ENCODE measurements at regions not wholly inside any gene's neighbourhood (a gene's known extent, or its start where the extent isn't known, plus 50 kb on each side); places are given as distances from the start of the nearest gene placed in this dataset.

GRCh38 chr11:71191201-71191600, 61.2 kb downstream of the SHANK2 start:
- ATAC-seq (no peak), DNase-seq (no peak)
- Histone ChIP-seq H3K27me3 (ENCODE audit: control insufficient read depth, insufficient read depth) (no peaks in the 10 kb centered on the region), H3K4me1 (ENCODE audit: control insufficient read depth, insufficient read depth, low read length) (no peaks in the 10 kb centered on the region), H3K9me3 (ENCODE audit: control insufficient read depth, low read length) (no peaks in the 10 kb centered on the region), H3K27ac (ENCODE audit: low read length) (no peak overlapping the region), H3K4me3 (ENCODE audit: low read length) (no peak overlapping the region)
- WGBS, result 66% methylated on average over 8 of the region's 8 CpGs
- intact Hi-C loops (cut with DNase I), result no loop called here

GRCh38 chr11:71190551-71190950, 61.8 kb downstream of the SHANK2 start:
- no peaks in the 10 kb centered on the region for H3K27me3 ChIP-seq (ENCODE audit: control insufficient read depth, insufficient read depth)
- intact Hi-C loops (cut with DNase I), result no loop called here
- no peak for ATAC-seq

GRCh38 chr11:71189768-71190315, 62.5 kb downstream of the SHANK2 start:
- H3K4me1 ChIP-seq (ENCODE audit: control insufficient read depth, insufficient read depth, low read length), result no peaks in the 10 kb centered on the region
- no peaks in the 10 kb centered on the region for H3K27me3 ChIP-seq (ENCODE audit: control insufficient read depth, insufficient read depth)
- no peak overlapping the region for H3K4me3 ChIP-seq (ENCODE audit: low read length)
- H3K27ac ChIP-seq (ENCODE audit: low read length), result no peak overlapping the region
- WGBS, result 79% methylated on average over 14 of the region's 14 CpGs
- ATAC-seq (no peak), DNase-seq (no peak)
- intact Hi-C loops (cut with DNase I), result no loop called here
- H3K9me3 ChIP-seq (ENCODE audit: control insufficient read depth, low read length), result no peaks in the 10 kb centered on the region

More at GRCh38 chr11:71190551-71190950, 61.8 kb downstream of the SHANK2 start:
- DNase-seq, result no peak
- H3K27ac ChIP-seq (ENCODE audit: low read length), result no peak overlapping the region
- H3K9me3 ChIP-seq (ENCODE audit: control insufficient read depth, low read length), result no peaks in the 10 kb centered on the region
- 85% methylated on average over 14 of the region's 14 CpGs for WGBS
- no peak overlapping the region for H3K4me3 ChIP-seq (ENCODE audit: low read length)
- H3K4me1 ChIP-seq (ENCODE audit: control insufficient read depth, insufficient read depth, low read length), result no peaks in the 10 kb centered on the region

DNA sequence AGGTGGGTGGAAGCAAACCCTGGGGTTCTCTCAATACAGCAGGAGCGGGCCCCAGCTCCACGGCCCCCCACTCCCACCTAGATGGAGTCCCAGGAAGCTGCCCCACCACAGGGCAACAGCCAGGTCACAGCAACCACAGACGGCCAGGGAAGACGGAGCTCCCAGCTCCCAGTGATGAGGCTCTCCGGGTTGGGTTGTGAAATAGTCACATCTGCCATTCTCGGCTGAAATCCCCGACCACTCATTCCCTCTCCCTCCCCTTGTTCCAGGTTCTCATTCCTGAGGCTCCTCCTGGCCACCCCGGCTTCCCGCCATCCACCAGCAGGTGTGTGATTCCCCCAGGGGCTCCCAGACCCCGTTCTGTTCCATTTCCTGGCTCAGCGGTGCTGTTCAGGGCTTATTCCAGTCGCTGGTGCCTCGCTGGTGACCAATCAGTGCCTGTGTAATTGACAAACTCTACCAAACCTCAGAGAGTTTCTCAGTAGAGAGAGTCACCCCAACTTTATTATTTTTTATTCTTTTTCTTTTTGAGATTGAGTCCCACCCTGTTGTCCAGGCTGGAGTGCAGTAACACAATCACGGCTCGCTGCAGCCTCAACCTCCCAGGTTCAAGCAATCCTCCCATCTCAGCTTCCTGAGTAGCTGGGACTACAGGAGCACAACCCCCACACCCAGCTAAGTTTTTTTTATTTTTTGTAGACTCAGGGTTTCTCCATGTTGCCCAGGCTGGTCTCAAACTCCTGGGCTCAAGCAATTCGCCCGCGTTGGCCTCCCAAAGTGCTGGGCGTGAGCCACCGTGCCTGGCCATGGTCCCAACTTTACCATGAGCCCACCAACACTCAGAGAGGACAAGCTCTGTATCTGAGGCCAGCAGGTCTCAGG, 63.2 kb downstream of the SHANK2 start:
- no peak for ATAC-seq
- no peak overlapping the region for H3K4me3 ChIP-seq (ENCODE audit: low read length)
- no peaks in the 10 kb centered on the region for H3K4me1 ChIP-seq (ENCODE audit: control insufficient read depth, insufficient read depth, low read length)
- H3K9me3 ChIP-seq (ENCODE audit: control insufficient read depth, low read length), result no peaks in the 10 kb centered on the region
- no peak overlapping the region for H3K27ac ChIP-seq (ENCODE audit: low read length)
- no peaks in the 10 kb centered on the region for H3K27me3 ChIP-seq (ENCODE audit: control insufficient read depth, insufficient read depth)
- DNase-seq, result no peak
- intact Hi-C loops (cut with DNase I), result no loop called here
- 85% methylated on average over 20 of the region's 20 CpGs for WGBS

- Histone ChIP-seq H3K27ac (ENCODE audit: low read length) (no peak overlapping the region), H3K9me3 (ENCODE audit: control insufficient read depth, low read length) (no peaks in the 10 kb centered on the region), H3K4me1 (ENCODE audit: control insufficient read depth, insufficient read depth, low read length) (no peaks in the 10 kb centered on the region), H3K27me3 (ENCODE audit: control insufficient read depth, insufficient read depth) (no peaks in the 10 kb centered on the region), H3K4me3 (ENCODE audit: low read length) (no peak overlapping the region)
- DNase-seq (no peak), ATAC-seq (no peak)
- intact Hi-C loops (cut with DNase I), result no loop called here
- WGBS, result 88% methylated on average over 8 of the region's 8 CpGs
Observed at GRCh38 chr11:71188073-71188472, 64.3 kb downstream of the SHANK2 start.

DNA sequence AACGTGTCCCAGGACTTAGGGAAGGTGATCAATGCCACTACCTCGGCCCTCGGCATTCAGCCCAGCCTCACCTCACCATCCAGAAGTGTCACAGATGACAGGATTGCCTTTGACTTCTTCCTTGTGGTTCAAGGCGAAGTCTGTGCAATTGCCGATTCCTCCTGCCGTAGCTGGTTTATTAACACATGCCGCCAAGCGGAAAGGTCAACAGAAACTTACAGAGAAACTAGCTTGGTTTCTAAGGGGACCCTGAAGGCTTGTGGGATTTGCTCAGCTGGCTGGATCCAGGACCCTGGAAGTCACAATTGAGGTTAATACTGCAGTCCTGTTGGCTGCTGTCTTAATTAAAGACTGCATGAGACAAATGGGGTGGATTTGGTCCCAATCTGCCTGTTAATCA, 65.6 kb downstream of the SHANK2 start:
- no peaks in the 10 kb centered on the region for H3K27me3 ChIP-seq (ENCODE audit: control insufficient read depth, insufficient read depth)
- no peak for DNase-seq
- ATAC-seq, result no peak

DNA sequence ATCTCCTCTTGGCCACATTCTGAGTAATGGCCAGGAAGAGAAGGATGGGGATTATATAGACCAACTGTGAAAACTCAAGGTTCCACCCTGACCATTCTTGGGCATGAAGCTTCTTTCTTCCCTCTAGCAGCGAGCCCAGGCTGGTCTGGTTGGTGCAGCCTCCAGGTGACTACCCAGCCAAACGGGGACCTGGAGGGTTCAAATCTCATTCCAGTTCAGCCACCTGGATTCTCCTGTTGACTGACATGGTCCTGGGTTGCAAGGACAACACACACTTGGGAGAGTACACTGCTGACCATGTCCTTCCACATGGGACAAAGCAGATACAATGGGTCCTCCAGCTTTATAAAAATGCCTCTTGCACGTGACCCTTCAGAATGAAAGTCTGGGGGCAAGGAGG, 67.0 kb downstream of the SHANK2 start:
- Histone ChIP-seq H3K27ac (ENCODE audit: low read length) (no peak overlapping the region), H3K4me1 (ENCODE audit: control insufficient read depth, insufficient read depth, low read length) (no peaks in the 10 kb centered on the region), H3K9me3 (ENCODE audit: control insufficient read depth, low read length) (no peaks in the 10 kb centered on the region), H3K4me3 (ENCODE audit: low read length) (no peak overlapping the region), H3K27me3 (ENCODE audit: control insufficient read depth, insufficient read depth) (no peaks in the 10 kb centered on the region)
- WGBS, result 83% methylated on average over 3 of the region's 3 CpGs
- ATAC-seq (no peak), DNase-seq (no peak)
- intact Hi-C loops (cut with DNase I), result no loop called here

More for the DNA sequence above, 65.6 kb downstream of the SHANK2 start:
- no peaks in the 10 kb centered on the region for H3K9me3 ChIP-seq (ENCODE audit: control insufficient read depth, low read length)
- no peaks in the 10 kb centered on the region for H3K4me1 ChIP-seq (ENCODE audit: control insufficient read depth, insufficient read depth, low read length)
- no peak overlapping the region for H3K27ac ChIP-seq (ENCODE audit: low read length)
- no peak overlapping the region for H3K4me3 ChIP-seq (ENCODE audit: low read length)
- intact Hi-C loops (cut with DNase I), result no loop called here
- 87% methylated on average over 8 of the region's 8 CpGs for WGBS

GRCh38 chr11:71184421-71185210, 67.8 kb downstream of the SHANK2 start:
- H3K27me3 ChIP-seq (ENCODE audit: control insufficient read depth, insufficient read depth), result no peaks in the 10 kb centered on the region
- H3K9me3 ChIP-seq (ENCODE audit: control insufficient read depth, low read length), result no peaks in the 10 kb centered on the region
- H3K4me3 ChIP-seq (ENCODE audit: low read length), result no peak overlapping the region
- 88% methylated on average over 12 of the region's 12 CpGs for WGBS
- ATAC-seq, result no peak
- no peak overlapping the region for H3K27ac ChIP-seq (ENCODE audit: low read length)
- no peaks in the 10 kb centered on the region for H3K4me1 ChIP-seq (ENCODE audit: control insufficient read depth, insufficient read depth, low read length)
- no peak for DNase-seq
- intact Hi-C loops (cut with DNase I), result no loop called here

DNA sequence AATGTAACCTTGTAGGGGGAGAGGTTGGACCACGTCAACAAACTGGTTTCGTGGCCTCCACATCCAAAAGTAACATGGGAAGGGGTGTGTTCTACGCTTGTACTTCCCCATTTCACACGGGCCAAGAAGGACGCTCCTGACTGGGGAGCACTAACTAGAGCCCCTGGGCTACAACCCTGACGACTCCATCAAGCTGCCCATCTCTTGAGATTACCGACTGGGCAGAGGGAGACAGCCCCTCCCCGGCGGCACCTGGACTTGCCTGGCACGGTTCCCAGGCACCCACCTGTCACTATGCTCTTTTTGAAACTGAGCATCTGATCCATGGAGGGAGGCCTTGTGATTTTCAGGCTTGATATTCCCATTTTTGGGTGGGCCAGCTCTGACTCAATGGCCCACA, 68.5 kb downstream of the SHANK2 start:
- intact Hi-C loops (cut with DNase I), result no loop called here
- Histone ChIP-seq H3K4me3 (ENCODE audit: low read length) (no peak overlapping the region), H3K27me3 (ENCODE audit: control insufficient read depth, insufficient read depth) (no peaks in the 10 kb centered on the region), H3K9me3 (ENCODE audit: control insufficient read depth, low read length) (no peaks in the 10 kb centered on the region), H3K27ac (ENCODE audit: low read length) (no peak overlapping the region), H3K4me1 (ENCODE audit: control insufficient read depth, insufficient read depth, low read length) (no peaks in the 10 kb centered on the region)
- DNase-seq, result no peak
- 83% methylated on average over 10 of the region's 10 CpGs for whole genome bisulfite sequencing
- no peak for ATAC-seq

DNA sequence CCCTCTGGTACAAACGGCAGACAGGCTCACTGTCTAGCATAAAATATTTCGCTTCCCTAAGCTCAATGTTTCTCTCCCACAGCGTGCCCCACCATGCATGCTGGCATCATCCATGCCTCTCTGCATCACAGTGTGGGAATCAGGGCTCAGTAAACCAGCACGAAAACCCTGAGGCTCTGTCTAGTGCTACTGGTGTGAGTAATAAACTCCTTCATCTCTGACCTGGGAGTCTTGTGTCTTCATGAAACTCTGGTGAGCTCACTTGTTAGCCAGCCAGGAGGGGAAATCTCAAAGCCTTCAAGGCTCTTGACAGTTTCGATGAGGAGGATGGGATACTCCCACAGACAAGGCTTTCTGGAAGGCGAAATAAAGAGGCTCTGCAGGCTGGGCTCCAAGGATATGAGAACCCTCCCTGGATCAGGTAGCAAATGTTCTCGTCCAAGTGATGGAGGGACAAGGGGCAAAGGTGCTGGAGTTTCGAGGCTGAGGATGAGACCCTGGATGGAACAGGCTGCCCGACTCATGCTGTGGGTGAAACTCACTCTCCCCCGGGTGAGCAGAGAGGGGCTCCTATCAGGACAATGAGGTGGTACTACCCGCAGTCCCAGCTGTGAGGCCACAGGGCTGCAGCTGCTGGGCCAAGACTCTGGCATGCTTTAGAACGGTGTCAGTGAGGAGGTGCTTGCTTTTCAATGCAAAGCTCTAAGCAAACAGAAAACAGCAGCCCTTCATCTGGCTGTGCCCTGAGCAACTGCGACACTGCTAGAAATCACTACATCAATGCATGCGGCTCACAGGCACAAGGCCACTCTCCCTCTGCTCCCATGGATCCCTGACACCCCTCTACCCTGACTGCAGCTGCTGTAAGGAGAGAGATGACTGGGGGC, 69.3 kb downstream of the SHANK2 start:
- no peak overlapping the region for H3K4me3 ChIP-seq (ENCODE audit: low read length)
- H3K4me1 ChIP-seq (ENCODE audit: control insufficient read depth, insufficient read depth, low read length), result no peaks in the 10 kb centered on the region
- 79% methylated on average over 14 of the region's 14 CpGs for WGBS
- intact Hi-C loops (cut with DNase I), result no loop called here
- no peaks in the 10 kb centered on the region for H3K9me3 ChIP-seq (ENCODE audit: control insufficient read depth, low read length)
- H3K27me3 ChIP-seq (ENCODE audit: control insufficient read depth, insufficient read depth), result no peaks in the 10 kb centered on the region
- DNase-seq (no peak), ATAC-seq (no peak)
- no peak overlapping the region for H3K27ac ChIP-seq (ENCODE audit: low read length)
